ENCODE measurements at regions not wholly inside any gene's neighbourhood (a gene's known extent, or its start where the extent isn't known, plus 50 kb on each side); places are given as distances from the start of the nearest gene placed in this dataset.
"Not testable (repeated sequence)": the region's sequence is repeated elsewhere in the genome, so short reads cannot be mapped to it uniquely, and the experiment has no call there.

DNA sequence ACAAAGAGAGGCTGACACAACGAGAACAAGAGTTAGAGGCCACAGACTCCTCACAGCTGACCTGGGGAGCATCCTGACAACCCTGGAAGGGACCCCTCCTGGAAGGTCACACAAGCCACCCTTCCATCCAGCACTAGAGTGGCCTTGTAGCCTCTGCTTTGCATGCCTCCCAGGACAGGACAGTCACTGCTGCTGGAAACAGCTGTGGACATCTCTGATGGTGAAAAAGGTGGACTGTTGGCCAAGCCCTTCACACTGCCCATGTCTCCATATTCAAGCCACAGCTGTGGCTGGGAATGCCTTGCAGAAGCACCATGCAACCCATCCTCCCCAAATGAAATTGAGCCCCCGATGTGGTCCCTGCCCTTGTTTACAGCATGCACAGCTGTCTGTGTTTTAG is 102.1 kb upstream of the SRSF6 start:
- TF ChIP-seq CTCF (IDR thresholded peaks at IDR 0.05; ENCODE audit: low read length, missing control alignments) = no peak
- H3K4me3 ChIP-seq (replicated peaks; ENCODE audit: low read depth, low read length) = no peak overlapping the region

GRCh38 chr20:43352996-43353395 is 104.7 kb upstream of the SRSF6 start:
- no peak for TF ChIP-seq CTCF (IDR thresholded peaks at IDR 0.05; ENCODE audit: low read length, missing control alignments)
- no peak for DNase-seq (ENCODE audit: low read depth)
- H3K4me3 ChIP-seq (replicated peaks; ENCODE audit: low read depth, low read length) = no peak overlapping the region

More for the DNA sequence above, 102.1 kb upstream of the SRSF6 start:
- DNase-seq (ENCODE audit: low read depth) = no peak

DNA sequence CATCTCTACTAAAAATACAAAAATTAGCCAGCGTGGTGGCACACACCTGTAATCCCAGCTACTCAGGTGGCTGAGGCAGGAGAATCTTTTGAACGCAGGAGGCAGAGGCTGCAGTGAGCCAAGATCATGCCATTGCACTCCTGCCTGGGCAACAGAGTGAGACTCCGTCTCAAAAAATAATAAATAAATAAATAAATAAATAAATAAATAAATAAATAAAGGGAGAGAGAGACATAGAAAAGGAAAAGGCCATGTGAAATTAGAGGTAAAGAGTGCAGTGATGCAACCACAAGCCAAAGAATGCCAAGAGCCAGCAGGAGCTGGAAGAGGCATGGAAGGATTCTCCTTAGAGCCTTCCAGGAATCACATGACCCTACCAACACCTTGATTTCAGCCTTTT is 107.0 kb upstream of the SRSF6 start:
- DNase-seq (ENCODE audit: low read depth); H3K4me3 ChIP-seq (replicated peaks; ENCODE audit: low read depth, low read length): not testable (repeated sequence)

- TF ChIP-seq CTCF (IDR thresholded peaks at IDR 0.05; ENCODE audit: low read length, missing control alignments) = no peak
- no peak overlapping the region for H3K4me3 ChIP-seq (replicated peaks; ENCODE audit: low read depth, low read length)
- DNase-seq (ENCODE audit: low read depth) = no peak
Measured at GRCh38 chr20:43349841-43350240, 107.9 kb upstream of the SRSF6 start.

- not testable (repeated sequence) for DNase-seq (ENCODE audit: low read depth); H3K4me3 ChIP-seq (replicated peaks; ENCODE audit: low read depth, low read length)
Measured at GRCh38 chr20:43347839-43348238, 109.9 kb upstream of the SRSF6 start.

DNA sequence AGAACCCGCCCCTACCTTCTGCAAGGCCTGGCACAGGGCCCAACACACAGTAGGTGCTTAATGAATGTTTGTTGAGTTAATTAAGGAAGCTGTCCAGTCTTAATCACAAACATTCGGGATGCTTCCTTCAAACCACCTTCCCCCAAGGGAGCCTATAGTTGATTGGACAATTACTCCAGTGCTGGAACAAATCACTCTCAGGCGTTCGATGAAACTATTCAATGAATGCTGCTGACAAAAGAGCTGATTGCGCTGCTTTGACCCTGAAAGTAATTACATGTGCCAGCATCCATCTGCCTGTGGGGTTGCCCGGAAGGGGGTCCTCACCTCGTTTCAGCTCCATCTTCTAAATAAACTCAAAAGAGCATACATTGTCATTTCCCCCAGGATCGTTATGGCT is 112.0 kb upstream of the SRSF6 start:
- H3K4me3 ChIP-seq (replicated peaks; ENCODE audit: low read depth, low read length) = no peak overlapping the region
- DNase-seq (ENCODE audit: low read depth) = no peak
- no peak for TF ChIP-seq CTCF (IDR thresholded peaks at IDR 0.05; ENCODE audit: low read length, missing control alignments)

DNA sequence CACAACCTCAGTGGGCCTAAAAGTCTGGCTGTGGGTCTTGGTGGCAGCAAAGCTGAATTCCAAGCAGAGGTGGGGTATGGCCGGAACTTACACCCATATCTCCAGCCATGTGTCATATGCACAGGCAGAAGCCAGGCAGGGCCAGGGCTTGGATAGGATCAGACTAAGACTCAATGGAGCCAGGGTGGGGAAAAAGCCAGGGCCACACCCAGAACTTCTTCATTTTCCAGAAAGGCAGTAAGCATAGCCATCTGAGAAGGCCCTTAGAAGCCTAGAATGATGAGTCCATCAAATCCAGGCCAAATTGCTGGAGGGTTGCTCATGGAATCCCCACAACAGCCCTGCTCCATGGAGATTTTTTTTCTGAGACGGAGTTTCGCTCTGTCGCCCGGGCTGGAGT is 116.2 kb upstream of the SRSF6 start:
- no peak overlapping the region for H3K4me3 ChIP-seq (replicated peaks; ENCODE audit: low read depth, low read length)
- no peak for TF ChIP-seq CTCF (IDR thresholded peaks at IDR 0.05; ENCODE audit: low read length, missing control alignments)
- no peak for DNase-seq (ENCODE audit: low read depth)

GRCh38 chr20:43337036-43337435 is 120.7 kb upstream of the SRSF6 start:
- no peak for DNase-seq (ENCODE audit: low read depth)
- no peak overlapping the region for H3K4me3 ChIP-seq (replicated peaks; ENCODE audit: low read depth, low read length)
- TF ChIP-seq CTCF (IDR thresholded peaks at IDR 0.05; ENCODE audit: low read length, missing control alignments) = no peak

All from fibroblast of pulmonary artery (primary cell).